Endodermal cell (in vitro differentiated cells): ENCODE measurements at regions not wholly inside any gene's neighbourhood (a gene's known extent, or its start where the extent isn't known, plus 50 kb on each side); places are given as distances from the start of the nearest gene placed in this dataset.

ENCODE experiments used
- DNase-seq: peaks from one replicate; pipeline ENCODE4 v3.0.0-alpha.2; 2017
- H3K27ac ChIP-seq: 2 replicates; pipeline ENCODE4 v1.5.1; 2013; ENCODE audit warnings: mild to moderate bottlenecking, low read depth, low read length, moderate library complexity
- H3K27me3 ChIP-seq: 2 replicates; pipeline ENCODE4 v1.6.1; 2013; ENCODE audit warnings: mild to moderate bottlenecking, low read length, moderate library complexity; ENCODE audit not compliant: insufficient read depth, control insufficient read depth, poor library complexity, severe bottlenecking
- H3K36me3 ChIP-seq: 2 replicates; pipeline ENCODE4 v1.7.0; 2013; ENCODE audit warnings: mild to moderate bottlenecking, low read length, moderate library complexity; ENCODE audit not compliant: control insufficient read depth, insufficient read depth
- H3K4me1 ChIP-seq: one replicate; pipeline ENCODE4 v1.7.0; 2013; ENCODE audit warnings: low read length; ENCODE audit not compliant: control insufficient read depth, insufficient read depth
- H3K4me3 ChIP-seq: 2 replicates; pipeline ENCODE4 v1.5.1; 2013; ENCODE audit warnings: mild to moderate bottlenecking, low read length, moderate library complexity
- H3K9ac ChIP-seq: 2 replicates; pipeline ENCODE4 v1.6.1; 2013; ENCODE audit warnings: mild to moderate bottlenecking, low read length, moderate library complexity; ENCODE audit not compliant: poor library complexity, severe bottlenecking; ENCODE audit errors: extremely low read depth
- H3K9me3 ChIP-seq: 2 replicates; pipeline ENCODE4 v1.6.1; 2013; ENCODE audit warnings: mild to moderate bottlenecking, low read length, moderate library complexity; ENCODE audit not compliant: control insufficient read depth
- H3K27ac Mint-ChIP-seq: 2 replicates; pipeline ENCODE4 v1.8.0; 2020; ENCODE audit warnings: mixed read lengths
- H3K27me3 Mint-ChIP-seq: 2 replicates; pipeline ENCODE4 v1.8.0; 2021; ENCODE audit warnings: mild to moderate bottlenecking, mixed read lengths; ENCODE audit not compliant: insufficient read depth
- H3K36me3 Mint-ChIP-seq: 2 replicates; pipeline ENCODE4 v1.8.0; 2020; ENCODE audit warnings: low read depth, mixed read lengths
- H3K4me1 Mint-ChIP-seq: 2 replicates; pipeline ENCODE4 v1.8.0; 2020; ENCODE audit warnings: mixed read lengths
- H3K4me3 Mint-ChIP-seq: 2 replicates; pipeline ENCODE4 v1.8.0; 2020; ENCODE audit warnings: mild to moderate bottlenecking, moderate library complexity, mixed read lengths
- H3K9me3 Mint-ChIP-seq: 2 replicates; pipeline ENCODE4 v1.8.0; 2020; ENCODE audit warnings: mild to moderate bottlenecking, mixed read lengths
- CTCF ChIP-seq: fragments of 200-600 bp; sonication (generic); conservative IDR thresholded peaks from 2 replicates; pipeline ENCODE4 v1.5.0; 2021; ENCODE audit warnings: antibody characterized with exemption, mild to moderate bottlenecking
- WGBS, 2 experiments: methylation state at CpG; one replicate each; pipeline versions ENCODE4 v1.1.5 to v1.1.7; 2013; ENCODE audit warnings: missing lambda C conversion rate in 2 of 2, mixed read lengths in 1 of 2; ENCODE audit not compliant: insufficient coverage in 1 of 2, insufficient read length in 1 of 2; 5-methylcytosine and 5-hydroxymethylcytosine counted together

- TF ChIP-seq CTCF: no peak
- Histone ChIP-seq H3K4me1 (peaks cover 9% of the 10 kb centered on the region), H3K9ac (no peak overlapping the region), H3K4me3 (no peak overlapping the region), H3K36me3 (no peaks in the 10 kb centered on the region), H3K9me3 (no peaks in the 10 kb centered on the region), H3K27ac (peak overlapping the region; percentile 10), H3K27me3 (no peaks in the 10 kb centered on the region)
- Mint-ChIP-seq H3K27ac (peak overlapping the region; percentile 48), H3K4me3 (peak overlapping the region; percentile 21), H3K4me1 (peaks cover 22% of the 10 kb centered on the region), H3K36me3 (no peaks in the 10 kb centered on the region), H3K27me3 (peaks cover 2% of the 10 kb centered on the region), H3K9me3 (no peaks in the 10 kb centered on the region)
- WGBS, 2 experiments: 59 to 76% methylated on average over 9 to 16 of the region's 16 CpGs
- DNase-seq: peak; percentile 50
Observed at GRCh38 chr4:84324303-84325245, 174.5 kb downstream of the NKX6-1 start.

GRCh38 chr4:84319124-84319523 lies 180.0 kb downstream of the NKX6-1 start:
- no peak overlapping the region for H3K27ac ChIP-seq

GRCh38 chr4:84317513-84317912 lies 181.6 kb downstream of the NKX6-1 start:
- Histone ChIP-seq H3K4me1 (peaks cover 4% of the 10 kb centered on the region), H3K27me3 (no peaks in the 10 kb centered on the region), H3K9ac (no peak overlapping the region), H3K9me3 (no peaks in the 10 kb centered on the region), H3K36me3 (no peaks in the 10 kb centered on the region), H3K4me3 (no peak overlapping the region), H3K27ac (no peak overlapping the region)
- Mint-ChIP-seq H3K27me3 (no peaks in the 10 kb centered on the region), H3K4me1 (peaks cover 3% of the 10 kb centered on the region), H3K9me3 (no peaks in the 10 kb centered on the region), H3K27ac (no peak overlapping the region), H3K4me3 (no peak overlapping the region), H3K36me3 (no peaks in the 10 kb centered on the region)
- DNase-seq: no peak
- no peak for TF ChIP-seq CTCF

More at GRCh38 chr4:84319124-84319523, 180.0 kb downstream of the NKX6-1 start:
- Mint-ChIP-seq H3K36me3 (no peaks in the 10 kb centered on the region), H3K27ac (no peak overlapping the region), H3K4me3 (no peak overlapping the region), H3K9me3 (no peaks in the 10 kb centered on the region), H3K4me1 (peaks cover 9% of the 10 kb centered on the region), H3K27me3 (no peaks in the 10 kb centered on the region)
- Histone ChIP-seq H3K9ac (no peak overlapping the region), H3K9me3 (no peaks in the 10 kb centered on the region), H3K4me3 (no peak overlapping the region), H3K4me1 (peaks cover 9% of the 10 kb centered on the region), H3K27me3 (no peaks in the 10 kb centered on the region), H3K36me3 (no peaks in the 10 kb centered on the region)
- no peak for DNase-seq
- no peak for TF ChIP-seq CTCF
- 93 to 94% methylated on average over 2 to 4 of the region's 4 CpGs for WGBS, 2 experiments
